T-helper 17 cell (primary cell): ENCODE measurements at regions not wholly inside any gene's neighbourhood (a gene's known extent, or its start where the extent isn't known, plus 50 kb on each side); places are given as distances from the start of the nearest gene placed in this dataset.

Source experiments
- ATAC-seq: fragments of 150-1000 bp; cut with Tn5 transposase; 2 replicates; pipeline ENCODE4 v1.10.0; 2021; ENCODE audit warnings: mild to moderate bottlenecking, moderate library complexity
- DNase-seq, 3 donors: peaks; one replicate each; pipeline versions ENCODE4 v3.0.0 to v3.0.0-alpha.2; 2020 to 2021
- H3K9me3 ChIP-seq: one replicate; pipeline ENCODE4 v1.7.0; 2013; ENCODE audit warnings: low read length, mild to moderate bottlenecking; ENCODE audit not compliant: control insufficient read depth, poor library complexity, severe bottlenecking
- H3K27ac Mint-ChIP-seq: one replicate; pipeline ENCODE4 v1.8.0; 2022; ENCODE audit warnings: mild to moderate bottlenecking, moderate library complexity, mixed read lengths
- H3K27me3 Mint-ChIP-seq: one replicate; pipeline ENCODE4 v1.8.0; 2022; ENCODE audit warnings: mixed read lengths
- H3K36me3 Mint-ChIP-seq: one replicate; pipeline ENCODE4 v1.8.0; 2022; ENCODE audit warnings: low read depth, mixed read lengths
- H3K4me1 Mint-ChIP-seq: one replicate; pipeline ENCODE4 v1.8.0; 2022; ENCODE audit warnings: mild to moderate bottlenecking, mixed read lengths
- H3K4me3 Mint-ChIP-seq: one replicate; pipeline ENCODE4 v1.8.0; 2022; ENCODE audit warnings: mild to moderate bottlenecking, moderate library complexity, mixed read lengths

DNA sequence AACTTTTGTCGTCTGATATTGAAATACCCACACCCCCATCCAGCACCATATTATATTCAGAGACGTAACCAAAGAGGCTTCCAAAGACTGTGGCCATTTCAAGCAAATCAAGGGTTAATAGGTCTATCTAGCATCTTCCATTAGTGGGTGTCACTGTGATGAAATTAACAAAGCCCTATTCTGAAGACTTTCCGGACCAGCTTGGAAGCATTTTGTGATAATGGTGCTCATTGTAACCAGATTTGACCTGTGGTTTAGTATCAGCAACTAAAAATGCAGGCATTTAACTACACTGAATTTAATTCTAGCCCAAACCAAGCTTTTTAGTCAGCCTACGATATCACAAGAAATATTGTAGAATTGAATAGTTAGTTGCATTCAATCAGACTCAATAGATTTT lies 309.7 kb upstream of the TENM3 start:
- no peaks in the 10 kb centered on the region for H3K36me3 Mint-ChIP-seq
- ATAC-seq (no peak), DNase-seq (no peak)
- no peaks in the 10 kb centered on the region for H3K4me1 Mint-ChIP-seq
- H3K4me3 Mint-ChIP-seq = no peak overlapping the region
- no peaks in the 10 kb centered on the region for H3K9me3 ChIP-seq
- no peaks in the 10 kb centered on the region for H3K27me3 Mint-ChIP-seq
- H3K27ac Mint-ChIP-seq = no peak overlapping the region

DNA sequence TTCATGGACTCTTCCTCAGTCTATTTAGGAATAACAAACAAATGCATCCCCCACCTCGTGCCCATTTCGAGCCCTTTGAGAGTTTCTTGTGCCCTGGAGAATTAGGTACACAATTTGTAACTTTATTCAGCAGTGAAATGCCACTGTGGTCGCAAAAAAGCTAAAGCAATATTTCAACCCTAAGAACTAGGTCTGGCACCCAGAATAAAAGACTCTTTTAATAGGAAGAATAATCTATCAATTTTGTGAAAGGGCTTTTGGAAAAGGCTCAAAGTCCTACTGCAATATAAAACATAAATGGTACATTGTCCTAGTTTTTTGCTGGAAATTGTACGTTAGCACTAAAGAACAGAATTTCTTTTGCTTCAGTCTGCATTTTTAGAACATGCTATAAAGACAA lies 304.6 kb upstream of the TENM3 start:
- Mint-ChIP-seq H3K4me3 (no peak overlapping the region), H3K27me3 (no peaks in the 10 kb centered on the region), H3K36me3 (no peaks in the 10 kb centered on the region), H3K27ac (no peak overlapping the region), H3K4me1 (no peaks in the 10 kb centered on the region)
- no peak for DNase-seq
- no peak for ATAC-seq
- H3K9me3 ChIP-seq = no peaks in the 10 kb centered on the region

DNA sequence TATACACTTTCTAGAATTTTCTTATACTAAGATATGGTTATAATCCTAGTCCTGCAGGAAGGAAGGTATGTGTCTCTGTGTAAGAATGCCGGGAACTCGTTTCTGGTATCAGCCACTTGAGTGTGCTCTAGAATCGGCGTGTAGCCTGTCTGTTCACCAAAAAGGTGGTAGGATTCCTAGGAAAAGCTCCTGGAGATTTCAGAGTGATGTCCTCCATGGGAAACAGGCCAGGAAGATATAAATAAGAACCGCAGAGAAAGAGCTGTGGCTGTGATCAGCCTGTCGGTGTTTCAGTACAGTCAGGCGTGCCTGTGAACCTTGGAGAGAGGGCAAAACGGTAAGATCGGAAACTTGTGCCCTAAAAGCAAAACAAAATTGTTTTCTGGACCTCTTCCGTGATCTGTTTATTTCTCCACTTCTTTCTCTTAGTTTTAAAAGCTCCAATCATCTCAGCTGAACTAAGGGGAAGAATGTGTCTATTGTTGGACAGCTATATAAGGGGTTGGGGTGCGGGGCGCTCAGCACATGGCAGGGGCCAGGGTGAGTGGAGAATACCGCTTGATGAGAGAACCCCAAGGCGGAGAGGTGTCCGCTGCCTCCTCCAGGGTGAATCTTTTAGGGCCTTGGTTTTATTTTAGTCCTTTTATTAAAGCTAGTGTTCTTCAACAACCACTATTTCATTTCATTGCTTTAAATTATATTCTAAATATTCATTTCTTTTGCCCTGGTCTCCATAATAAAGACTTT lies 303.8 kb upstream of the TENM3 start:
- DNase-seq (no peak), ATAC-seq (no peak)
- H3K4me1 Mint-ChIP-seq = no peaks in the 10 kb centered on the region
- no peaks in the 10 kb centered on the region for H3K27me3 Mint-ChIP-seq
- H3K4me3 Mint-ChIP-seq = no peak overlapping the region
- no peaks in the 10 kb centered on the region for H3K9me3 ChIP-seq
- no peak overlapping the region for H3K27ac Mint-ChIP-seq
- no peaks in the 10 kb centered on the region for H3K36me3 Mint-ChIP-seq

DNA sequence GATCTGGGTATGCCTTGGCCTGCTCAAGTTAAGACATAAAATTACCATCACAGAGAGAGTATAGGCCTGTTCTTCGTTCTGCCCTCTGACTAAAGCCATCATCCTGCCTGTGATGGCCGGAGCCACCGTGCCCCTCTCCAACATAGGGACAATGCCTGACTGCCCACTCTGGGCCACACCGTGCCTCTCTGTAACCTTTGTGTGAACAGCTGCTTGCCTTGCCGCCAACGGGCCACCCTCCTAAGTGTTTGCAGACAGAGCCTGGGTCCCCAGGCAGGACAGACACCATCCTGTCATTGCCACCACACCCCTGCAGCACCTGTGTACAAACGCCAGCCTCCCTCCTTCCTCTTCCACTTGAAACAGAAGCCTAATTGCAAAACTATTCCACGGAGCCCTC lies 298.7 kb upstream of the TENM3 start:
- H3K4me3 Mint-ChIP-seq = no peak overlapping the region
- DNase-seq (no peak), ATAC-seq (no peak)
- H3K4me1 Mint-ChIP-seq = no peaks in the 10 kb centered on the region
- no peak overlapping the region for H3K27ac Mint-ChIP-seq
- H3K27me3 Mint-ChIP-seq = no peaks in the 10 kb centered on the region
- no peaks in the 10 kb centered on the region for H3K36me3 Mint-ChIP-seq
- no peaks in the 10 kb centered on the region for H3K9me3 ChIP-seq

DNA sequence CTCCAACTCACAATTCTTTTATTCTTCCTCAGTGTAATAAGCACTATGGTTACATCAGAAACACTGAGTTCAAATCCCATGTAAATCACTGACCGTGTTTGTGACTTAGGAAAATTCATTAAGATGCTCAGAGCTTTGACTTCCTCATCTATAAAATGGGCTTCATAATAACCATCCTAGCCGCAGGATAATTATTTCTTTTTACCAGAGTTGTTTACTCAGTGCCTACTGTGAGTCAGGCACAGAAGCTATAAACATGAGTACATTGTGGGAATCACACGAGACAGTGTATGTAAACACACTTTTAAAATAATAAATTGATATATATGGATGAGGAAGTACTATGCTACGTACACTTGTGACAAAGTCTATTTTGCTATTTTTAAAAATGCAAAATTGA lies 296.3 kb upstream of the TENM3 start:
- Mint-ChIP-seq H3K27ac (no peak overlapping the region), H3K4me1 (no peaks in the 10 kb centered on the region), H3K36me3 (no peaks in the 10 kb centered on the region), H3K4me3 (no peak overlapping the region), H3K27me3 (no peaks in the 10 kb centered on the region)
- DNase-seq (no peak), ATAC-seq (no peak)
- H3K9me3 ChIP-seq = no peaks in the 10 kb centered on the region

DNA sequence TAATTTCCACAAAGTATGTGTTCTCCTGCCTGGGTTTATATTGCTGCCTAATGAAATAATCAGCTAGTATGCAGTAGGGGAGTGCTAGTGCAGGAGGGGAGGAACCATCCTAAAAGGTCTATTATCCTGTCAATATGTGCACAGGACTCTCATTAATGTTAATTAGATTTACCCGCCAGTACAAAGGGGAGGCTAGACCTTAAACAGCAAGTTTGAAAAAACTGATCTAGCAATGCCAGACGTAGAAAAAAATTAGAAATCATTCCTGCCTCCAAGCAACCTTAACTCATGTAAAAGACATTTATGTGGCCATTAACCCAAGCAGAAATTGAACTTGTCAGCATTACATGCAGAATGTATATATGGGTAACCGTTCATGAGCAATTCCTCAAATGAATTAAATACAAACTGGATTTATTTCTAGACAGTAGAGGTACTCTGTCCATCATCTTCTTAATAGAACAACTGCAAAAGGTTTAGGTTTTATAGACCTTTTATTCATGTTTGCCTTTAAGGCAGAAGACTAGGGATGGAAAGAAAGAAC lies 294.3 kb upstream of the TENM3 start:
- Mint-ChIP-seq H3K4me3 (no peak overlapping the region), H3K4me1 (no peaks in the 10 kb centered on the region), H3K36me3 (no peaks in the 10 kb centered on the region), H3K27ac (no peak overlapping the region), H3K27me3 (no peaks in the 10 kb centered on the region)
- no peaks in the 10 kb centered on the region for H3K9me3 ChIP-seq
- DNase-seq (no peak), ATAC-seq (no peak)

DNA sequence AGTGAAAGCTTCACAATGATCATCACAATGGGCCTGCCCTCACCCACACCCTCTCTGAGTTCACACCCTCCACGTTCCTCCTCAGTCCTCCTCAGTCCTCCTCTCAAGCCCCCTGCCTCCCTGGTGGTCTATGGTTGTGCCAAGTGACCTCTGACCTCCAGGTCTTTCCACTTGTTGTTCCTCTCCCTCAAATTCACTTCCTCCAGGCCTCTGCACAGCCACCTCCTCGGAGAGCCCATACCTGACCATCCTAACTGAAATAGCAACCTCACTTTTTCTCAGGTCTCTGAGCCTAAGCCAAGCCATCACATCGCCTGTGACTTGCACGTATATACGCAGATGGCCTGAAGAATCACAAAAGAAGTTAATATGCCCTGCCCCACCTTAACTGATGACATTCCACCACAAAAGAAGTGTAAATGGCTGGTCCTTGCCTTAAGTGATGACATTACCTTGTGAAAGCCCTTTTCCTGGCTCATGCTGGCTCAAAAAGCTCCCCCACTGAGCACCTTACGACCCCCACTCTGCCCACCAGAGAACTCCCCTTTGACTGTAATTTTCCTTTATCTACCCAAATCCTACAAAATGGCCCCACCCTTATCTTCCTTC lies 293.4 kb upstream of the TENM3 start:
- H3K4me1 Mint-ChIP-seq = no peaks in the 10 kb centered on the region

DNA sequence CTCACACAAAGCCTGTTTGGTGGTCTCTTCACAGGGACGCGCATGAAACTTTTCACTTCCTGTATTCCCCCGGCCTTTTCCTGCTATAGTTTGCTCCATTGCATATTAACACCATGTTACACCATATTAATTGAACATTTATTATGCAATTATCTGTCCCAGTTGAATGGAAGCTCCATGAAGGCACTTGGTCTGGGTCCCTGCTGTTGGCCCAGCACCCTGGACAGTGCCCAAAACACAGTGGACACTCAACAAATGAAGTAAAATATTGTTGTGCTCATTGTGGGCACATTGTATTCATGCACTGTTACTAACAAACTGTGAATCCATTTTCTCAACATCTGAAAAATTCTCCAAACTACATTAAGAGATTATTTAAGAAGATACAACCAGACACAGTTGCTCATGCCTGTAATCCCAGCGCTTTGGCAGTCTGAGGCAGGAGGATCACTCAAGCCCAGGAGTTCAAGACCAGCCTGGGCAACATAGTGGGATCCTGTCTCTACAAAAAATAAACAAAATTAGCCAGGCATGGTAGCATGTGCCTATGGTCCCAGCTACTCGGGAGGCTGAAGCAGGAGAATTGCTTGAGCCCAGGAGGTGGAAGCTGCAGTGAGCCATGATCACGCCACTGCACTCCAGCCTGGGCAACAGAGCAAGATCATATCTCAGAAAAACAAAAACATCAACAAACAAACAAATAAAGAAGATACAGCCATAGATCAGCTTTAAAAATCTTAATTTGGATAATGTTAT lies 292.7 kb upstream of the TENM3 start:
- H3K9me3 ChIP-seq = no peaks in the 10 kb centered on the region
- no peak for DNase-seq
- H3K36me3 Mint-ChIP-seq = no peaks in the 10 kb centered on the region
- H3K27ac Mint-ChIP-seq = no peak overlapping the region
- no peak overlapping the region for H3K4me3 Mint-ChIP-seq
- no peaks in the 10 kb centered on the region for H3K4me1 Mint-ChIP-seq
- ATAC-seq = no peak
- no peaks in the 10 kb centered on the region for H3K27me3 Mint-ChIP-seq

More for the DNA sequence above, 293.4 kb upstream of the TENM3 start:
- DNase-seq = no peak
- no peak for ATAC-seq
- Mint-ChIP-seq H3K36me3 (no peaks in the 10 kb centered on the region), H3K27ac (no peak overlapping the region), H3K4me3 (no peak overlapping the region), H3K27me3 (no peaks in the 10 kb centered on the region)
- no peaks in the 10 kb centered on the region for H3K9me3 ChIP-seq

DNA sequence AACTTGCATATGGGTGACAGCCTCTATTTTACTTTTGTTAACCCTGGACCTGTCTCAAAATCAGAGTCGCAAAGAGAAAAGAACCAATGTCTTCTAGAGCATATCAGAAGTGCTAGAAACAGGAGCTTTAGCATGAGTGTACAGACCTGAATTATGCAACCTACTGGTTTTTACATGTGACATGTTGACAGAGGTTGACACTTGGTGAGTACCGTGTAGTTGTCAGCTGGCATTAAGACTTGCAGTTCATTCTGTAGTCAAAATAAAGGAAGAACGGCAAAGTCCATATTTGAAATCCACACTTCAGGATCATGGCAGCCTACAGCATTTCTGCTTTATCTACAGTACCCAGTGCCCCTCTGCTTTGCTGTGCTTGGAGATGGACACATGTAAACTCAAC lies 291.9 kb upstream of the TENM3 start:
- no peaks in the 10 kb centered on the region for H3K4me1 Mint-ChIP-seq
- no peak for DNase-seq
- ATAC-seq = no peak
- H3K36me3 Mint-ChIP-seq = no peaks in the 10 kb centered on the region
- H3K9me3 ChIP-seq = no peaks in the 10 kb centered on the region
- H3K27ac Mint-ChIP-seq = no peak overlapping the region
- H3K27me3 Mint-ChIP-seq = no peaks in the 10 kb centered on the region
- no peak overlapping the region for H3K4me3 Mint-ChIP-seq

DNA sequence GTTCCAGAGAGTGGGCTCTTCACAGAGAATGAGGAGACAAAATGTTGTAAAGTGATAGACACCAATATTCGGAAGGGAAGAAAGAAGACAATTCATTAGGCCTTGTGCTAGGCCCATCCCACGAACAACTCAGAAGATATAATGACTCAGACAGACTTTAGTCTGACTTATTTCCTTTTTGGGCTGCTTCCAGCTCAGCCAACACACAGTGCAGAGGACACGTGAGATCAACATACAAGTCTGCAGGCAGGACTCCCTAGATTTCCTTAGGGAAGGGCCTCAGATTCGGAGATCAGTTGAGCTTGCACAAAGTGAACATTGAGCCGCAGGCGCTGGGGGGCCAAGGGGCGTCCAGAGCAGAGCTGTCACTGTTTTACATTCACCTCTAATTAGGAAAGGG lies 290.7 kb upstream of the TENM3 start:
- Mint-ChIP-seq H3K27ac (no peak overlapping the region), H3K27me3 (no peaks in the 10 kb centered on the region), H3K36me3 (no peaks in the 10 kb centered on the region), H3K4me3 (no peak overlapping the region), H3K4me1 (no peaks in the 10 kb centered on the region)
- ATAC-seq (no peak), DNase-seq (no peak)
- no peaks in the 10 kb centered on the region for H3K9me3 ChIP-seq

DNA sequence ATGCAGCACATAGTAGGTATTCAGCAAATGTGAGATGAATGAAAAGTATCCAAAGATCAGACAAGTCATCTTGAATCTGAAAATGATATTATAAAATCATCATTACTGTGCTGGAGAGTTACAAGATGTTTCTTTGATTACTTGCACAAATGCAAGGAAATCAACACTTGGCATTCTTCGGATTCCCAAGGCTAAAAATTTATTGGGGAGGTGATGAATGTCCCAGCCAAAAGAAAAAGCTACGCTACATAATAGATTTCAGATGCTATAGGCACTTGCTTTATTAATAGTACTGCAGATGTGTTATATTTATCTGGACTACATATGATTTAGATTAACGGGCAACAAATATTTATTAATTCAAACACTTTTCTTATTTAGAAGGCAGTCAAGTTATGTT lies 286.7 kb upstream of the TENM3 start:
- Mint-ChIP-seq H3K36me3 (no peaks in the 10 kb centered on the region), H3K4me1 (no peaks in the 10 kb centered on the region), H3K27ac (no peak overlapping the region), H3K27me3 (no peaks in the 10 kb centered on the region), H3K4me3 (no peak overlapping the region)
- ATAC-seq (no peak), DNase-seq (no peak)
- H3K9me3 ChIP-seq = no peaks in the 10 kb centered on the region

DNA sequence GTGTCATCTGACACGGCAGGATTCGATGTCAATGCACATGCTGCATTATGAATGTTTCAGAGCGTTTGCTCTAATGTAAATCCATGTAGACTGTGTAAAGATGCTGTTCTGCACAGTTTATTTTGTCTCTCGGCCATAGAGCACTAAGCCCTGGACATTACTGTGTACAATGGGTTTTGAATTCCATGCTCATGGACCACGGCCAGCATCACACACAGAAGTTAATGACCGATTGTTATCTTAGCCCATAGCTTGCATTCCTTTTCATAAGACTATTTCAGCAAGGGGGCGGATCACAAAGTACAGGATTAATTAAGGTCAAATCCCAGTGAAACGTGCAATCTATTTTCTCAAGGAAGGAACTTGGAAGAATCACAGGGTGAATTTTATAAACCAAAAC lies 286.1 kb upstream of the TENM3 start:
- ATAC-seq (no peak), DNase-seq (no peak)
- H3K9me3 ChIP-seq = no peaks in the 10 kb centered on the region
- Mint-ChIP-seq H3K36me3 (no peaks in the 10 kb centered on the region), H3K4me3 (no peak overlapping the region), H3K4me1 (no peaks in the 10 kb centered on the region), H3K27ac (no peak overlapping the region), H3K27me3 (no peaks in the 10 kb centered on the region)

DNA sequence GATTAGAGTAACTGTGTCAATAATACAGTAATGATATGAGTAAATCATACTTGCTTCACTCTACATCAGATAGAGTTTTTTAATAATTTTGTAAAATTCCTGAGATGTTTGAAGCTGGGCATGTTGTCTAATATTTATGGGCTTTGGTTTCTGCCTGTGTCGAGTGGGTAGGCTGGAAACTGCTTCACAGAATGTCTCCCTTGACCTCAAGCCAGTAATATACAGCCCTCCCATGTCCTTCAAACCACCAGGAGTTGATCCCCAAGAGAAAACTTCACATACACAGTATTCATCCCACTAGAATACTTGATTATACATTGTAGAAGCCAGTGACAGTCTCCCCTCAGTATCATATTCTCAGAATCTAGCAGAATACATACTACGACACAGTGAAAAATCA lies 284.8 kb upstream of the TENM3 start:
- no peak overlapping the region for H3K27ac Mint-ChIP-seq
- no peaks in the 10 kb centered on the region for H3K4me1 Mint-ChIP-seq
- no peak for DNase-seq

More for the DNA sequence above, 284.8 kb upstream of the TENM3 start:
- Mint-ChIP-seq H3K27me3 (no peaks in the 10 kb centered on the region), H3K4me3 (no peak overlapping the region), H3K36me3 (no peaks in the 10 kb centered on the region)
- H3K9me3 ChIP-seq = no peaks in the 10 kb centered on the region
- ATAC-seq = no peak
